ENCODE measurements at regions not wholly inside any gene's neighbourhood (a gene's known extent, or its start where the extent isn't known, plus 50 kb on each side); places are given as distances from the start of the nearest gene placed in this dataset.

- H3K36me3 Mint-ChIP-seq (ENCODE audit: low read depth) = no peaks in the 10 kb centered on the region
- no peaks in the 10 kb centered on the region for H3K4me1 Mint-ChIP-seq
- ATAC-seq (ENCODE audit: low read depth) (no peak), DNase-seq (no peak)
- H3K27me3 Mint-ChIP-seq = no peaks in the 10 kb centered on the region
- intact Hi-C loops (cut with micrococcal nuclease) = no loop called here
- H3K9me3 Mint-ChIP-seq = no peaks in the 10 kb centered on the region
- H3K27ac Mint-ChIP-seq = no peak overlapping the region
- H3K4me3 Mint-ChIP-seq = no peak overlapping the region
- no peak for TF ChIP-seq CTCF (IDR thresholded peaks at IDR 0.05)
- POLR2A ChIA-PET = no interaction called here
- CTCF ChIA-PET = interaction anchor here (0.6 kb wide), 1 partner anchor 816 kb away, joined by 4 read pairs; no protein-coding TSS in a partner anchor
Measured at GRCh38 chr13:76719955-76720354, 166.2 kb downstream of the KCTD12 start.

GRCh38 chr13:76717092-76717491 lies 169.1 kb downstream of the KCTD12 start:
- ChIA-PET CTCF (no interaction called here), POLR2A (no interaction called here)
- Mint-ChIP-seq H3K9me3 (no peaks in the 10 kb centered on the region), H3K4me1 (no peaks in the 10 kb centered on the region), H3K27ac (no peak overlapping the region), H3K27me3 (no peaks in the 10 kb centered on the region), H3K4me3 (no peak overlapping the region), H3K36me3 (ENCODE audit: low read depth) (no peaks in the 10 kb centered on the region)
- no peak for ATAC-seq (ENCODE audit: low read depth)
- intact Hi-C loops (cut with micrococcal nuclease) = no loop called here
- no peak for TF ChIP-seq CTCF (IDR thresholded peaks at IDR 0.05)
- no peak for DNase-seq

GRCh38 chr13:76715621-76716020 lies 170.6 kb downstream of the KCTD12 start:
- Mint-ChIP-seq H3K4me1 (no peaks in the 10 kb centered on the region), H3K4me3 (no peak overlapping the region), H3K9me3 (no peaks in the 10 kb centered on the region), H3K36me3 (ENCODE audit: low read depth) (no peaks in the 10 kb centered on the region), H3K27me3 (no peaks in the 10 kb centered on the region), H3K27ac (no peak overlapping the region)
- ChIA-PET POLR2A (no interaction called here), CTCF (no interaction called here)
- ATAC-seq (ENCODE audit: low read depth) (no peak), DNase-seq (no peak)
- intact Hi-C loops (cut with micrococcal nuclease) = no loop called here
- no peak for TF ChIP-seq CTCF (IDR thresholded peaks at IDR 0.05)

- no peak for TF ChIP-seq CTCF (IDR thresholded peaks at IDR 0.05)
- ChIA-PET POLR2A (no interaction called here), CTCF (no interaction called here)
- ATAC-seq (ENCODE audit: low read depth) (no peak), DNase-seq (no peak)
- H3K9me3 Mint-ChIP-seq = no peaks in the 10 kb centered on the region
- no peak overlapping the region for H3K4me3 Mint-ChIP-seq
- no peaks in the 10 kb centered on the region for H3K27me3 Mint-ChIP-seq
- H3K36me3 Mint-ChIP-seq (ENCODE audit: low read depth) = no peaks in the 10 kb centered on the region
- intact Hi-C loops (cut with micrococcal nuclease) = no loop called here
- no peaks in the 10 kb centered on the region for H3K4me1 Mint-ChIP-seq
- no peak overlapping the region for H3K27ac Mint-ChIP-seq
Measured at GRCh38 chr13:76715075-76715474, 171.1 kb downstream of the KCTD12 start.

GRCh38 chr13:76713280-76713679 lies 172.9 kb downstream of the KCTD12 start:
- ChIA-PET POLR2A (no interaction called here), CTCF (no interaction called here)
- intact Hi-C loops (cut with micrococcal nuclease) = no loop called here
- ATAC-seq (ENCODE audit: low read depth) = no peak
- no peak for TF ChIP-seq CTCF (IDR thresholded peaks at IDR 0.05)
- no peak for DNase-seq
- no peaks in the 10 kb centered on the region for H3K36me3 Mint-ChIP-seq (ENCODE audit: low read depth)
- H3K27ac Mint-ChIP-seq = no peak overlapping the region
- H3K4me3 Mint-ChIP-seq = no peak overlapping the region
- H3K27me3 Mint-ChIP-seq = no peaks in the 10 kb centered on the region
- no peaks in the 10 kb centered on the region for H3K4me1 Mint-ChIP-seq
- no peaks in the 10 kb centered on the region for H3K9me3 Mint-ChIP-seq
